DMS153 (cell line): ENCODE measurements at regions not wholly inside any gene's neighbourhood (a gene's known extent, or its start where the extent isn't known, plus 50 kb on each side); places are given as distances from the start of the nearest gene placed in this dataset.

ENCODE experiments used
- DNase-seq: peaks from one replicate; lab custom pipeline; 2025; lab: John Stamatoyannopoulos, UW

DNA sequence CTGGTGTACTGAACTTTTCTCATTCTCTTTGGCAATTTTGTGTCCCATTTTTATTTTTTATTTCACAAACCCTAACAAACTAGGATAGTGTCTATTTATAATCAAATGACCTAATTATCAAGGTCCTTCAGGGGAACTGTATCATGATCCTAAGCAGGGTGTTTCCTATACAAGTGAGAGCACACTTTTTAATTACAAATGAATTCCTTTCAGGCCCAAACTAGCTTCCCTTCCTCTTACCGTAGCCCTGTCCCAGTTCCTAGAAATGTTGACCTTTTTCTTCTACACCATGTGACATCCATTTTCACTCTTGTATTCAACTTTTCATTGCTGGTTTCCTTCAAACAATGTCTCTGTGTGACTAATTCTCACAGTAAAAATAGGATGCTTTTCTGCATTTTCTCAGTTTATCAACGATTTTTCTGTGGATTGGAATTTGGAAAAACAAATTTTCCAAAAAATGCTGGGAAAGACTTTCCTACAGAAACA, 411.4 kb downstream of the CCDC91 start:
- DNase-seq, result no peak

DNA sequence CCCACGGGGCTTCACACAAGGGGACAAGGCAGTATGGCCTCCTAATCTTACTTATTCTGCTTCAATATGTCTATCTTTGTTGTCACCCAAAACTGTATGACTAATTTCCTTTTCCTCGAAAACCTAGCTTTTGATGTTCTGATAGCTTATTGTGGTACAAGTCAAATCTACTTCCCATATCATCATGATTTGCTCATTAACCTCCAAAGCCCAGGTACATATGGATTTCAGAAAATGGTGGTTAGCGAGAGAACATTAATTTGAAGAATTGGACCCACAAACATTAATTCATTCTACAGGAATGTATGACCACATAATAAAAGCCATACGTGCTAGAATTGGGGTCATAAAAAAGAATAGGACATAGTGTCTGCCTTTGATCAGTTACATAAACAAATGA, 412.5 kb downstream of the CCDC91 start:
- DNase-seq, result no peak

DNA sequence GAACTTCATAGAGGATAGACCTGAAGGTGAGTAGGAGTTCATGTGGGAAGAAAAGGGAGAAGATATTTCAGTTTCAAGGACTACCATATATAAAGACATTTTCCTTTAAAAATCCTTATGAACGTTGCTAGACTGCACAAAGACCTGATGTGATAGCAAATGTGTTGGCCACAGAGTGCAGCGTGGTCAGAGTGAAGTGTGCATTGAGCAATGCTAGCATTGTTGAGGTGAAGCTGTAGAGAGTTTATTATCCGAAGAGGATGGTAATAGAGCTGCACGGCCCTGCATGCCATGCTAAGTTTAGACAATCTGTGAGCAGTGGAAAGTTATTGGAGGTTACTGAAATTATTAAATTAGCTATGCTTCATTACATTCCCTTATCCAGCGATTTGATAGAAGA, 413.0 kb downstream of the CCDC91 start:
- no peak for DNase-seq

DNA sequence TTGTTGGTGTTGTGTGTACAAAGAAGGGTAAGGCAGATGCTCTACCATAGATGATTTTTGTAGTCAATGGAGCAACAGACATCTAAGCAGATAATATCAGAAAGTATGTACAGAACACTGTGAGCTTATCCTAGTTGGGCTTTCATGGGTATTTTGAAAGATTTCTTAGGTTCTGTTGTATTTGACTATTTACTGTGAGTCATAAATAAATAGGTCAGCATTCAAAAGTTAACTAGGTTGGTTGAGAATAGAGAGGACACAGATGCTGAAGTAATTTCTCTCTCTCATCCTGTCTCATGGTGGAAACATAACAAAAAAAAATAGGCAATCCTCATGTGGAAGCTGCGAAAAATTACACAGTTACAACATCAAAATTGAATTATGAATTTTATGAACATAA, 413.5 kb downstream of the CCDC91 start:
- DNase-seq, result no peak

DNA sequence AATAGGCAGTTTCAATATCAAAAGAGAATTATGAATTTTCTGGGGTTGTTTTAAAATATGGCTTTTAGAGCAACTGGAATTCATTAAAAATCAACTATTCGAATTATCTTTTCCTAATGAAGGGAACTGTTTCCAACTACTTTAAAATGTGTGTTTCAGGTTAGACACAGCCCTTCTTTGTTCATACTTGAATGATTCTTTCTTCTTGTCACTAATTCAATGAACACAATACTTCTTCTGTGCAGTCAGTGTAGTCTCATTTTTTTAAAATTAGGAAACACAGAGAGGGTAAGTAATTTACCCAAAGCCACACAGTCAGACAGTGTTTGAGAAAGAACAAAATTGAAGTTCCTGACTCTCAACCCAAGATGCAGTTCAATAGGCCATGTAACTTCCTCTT, 414.0 kb downstream of the CCDC91 start:
- no peak for DNase-seq

DNA sequence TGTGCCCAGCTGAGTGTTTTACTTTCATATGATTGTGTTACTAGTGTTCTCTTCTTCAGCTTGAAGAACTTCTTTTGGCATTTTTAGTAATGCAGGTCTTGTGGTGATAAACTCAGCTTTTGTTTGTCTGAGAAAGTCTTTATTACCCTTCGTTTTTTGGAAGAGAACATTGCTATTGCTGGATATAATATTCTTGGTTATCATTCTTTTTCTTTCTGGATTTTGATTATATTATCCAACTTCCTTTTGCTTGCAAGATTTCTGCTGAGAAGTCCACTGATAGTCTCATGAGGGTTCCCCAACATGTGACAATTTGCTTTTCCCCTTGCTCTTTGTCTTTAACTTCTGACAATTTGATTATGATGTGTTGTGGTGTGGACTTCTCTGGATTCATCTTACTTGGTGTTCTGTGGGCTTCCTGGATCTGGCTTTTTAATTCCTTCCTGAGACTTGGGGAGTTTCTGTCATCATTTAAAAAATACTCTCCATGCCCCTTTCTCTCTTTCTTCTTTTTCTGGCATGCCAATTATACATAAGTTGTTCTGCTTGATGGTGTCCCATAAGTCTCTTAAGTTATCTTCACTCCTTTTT, 416.8 kb downstream of the CCDC91 start:
- DNase-seq, result no peak

DNA sequence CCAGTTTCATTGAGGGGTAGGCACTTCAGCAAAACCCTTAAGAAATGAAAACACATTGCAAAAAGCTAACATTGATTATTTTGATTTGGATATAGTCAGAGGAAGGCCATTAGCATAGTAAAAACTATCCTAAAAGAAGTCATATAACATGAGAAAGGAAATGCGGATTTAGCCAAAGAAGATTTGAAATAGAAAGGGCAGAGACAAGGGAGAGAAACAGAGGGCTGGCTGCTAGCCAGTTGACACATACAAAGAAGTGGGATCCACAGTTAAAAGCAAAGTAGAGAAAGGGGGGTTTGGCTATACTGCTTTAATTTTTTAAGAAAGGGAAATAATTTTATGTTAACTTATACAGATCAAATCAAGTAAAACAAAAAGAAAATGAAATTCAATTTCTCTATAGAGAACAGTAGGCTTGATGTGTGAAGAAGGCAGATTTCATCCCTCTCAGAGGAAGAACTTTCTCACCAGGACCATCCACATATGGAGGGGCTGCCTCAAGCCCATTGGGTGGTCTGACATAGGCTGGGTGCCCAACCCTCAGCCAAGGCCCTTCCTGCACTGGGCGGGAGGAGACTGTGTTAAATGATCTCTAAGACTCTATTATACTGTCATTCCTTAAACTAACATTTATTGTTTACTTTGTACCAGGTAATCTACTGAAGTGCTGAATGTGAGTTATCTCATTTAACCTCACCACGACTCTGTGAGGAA, 420.3 kb downstream of the CCDC91 start:
- no peak for DNase-seq

DNA sequence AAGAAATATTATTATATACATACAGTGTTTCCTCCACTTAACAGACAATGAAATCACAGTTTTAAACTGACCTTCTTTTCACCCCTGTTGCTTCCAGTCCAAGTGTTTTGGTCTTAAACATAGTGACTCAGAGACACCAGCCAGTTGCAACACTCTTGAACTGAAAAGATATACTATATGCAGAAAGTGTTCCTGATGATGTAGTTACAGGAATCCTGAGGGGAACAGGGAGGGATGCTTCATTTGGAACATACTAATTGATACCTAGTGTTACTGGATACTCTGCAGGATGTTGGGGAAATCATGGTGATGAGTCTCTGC, 420.8 kb downstream of the CCDC91 start:
- no peak for DNase-seq

DNA sequence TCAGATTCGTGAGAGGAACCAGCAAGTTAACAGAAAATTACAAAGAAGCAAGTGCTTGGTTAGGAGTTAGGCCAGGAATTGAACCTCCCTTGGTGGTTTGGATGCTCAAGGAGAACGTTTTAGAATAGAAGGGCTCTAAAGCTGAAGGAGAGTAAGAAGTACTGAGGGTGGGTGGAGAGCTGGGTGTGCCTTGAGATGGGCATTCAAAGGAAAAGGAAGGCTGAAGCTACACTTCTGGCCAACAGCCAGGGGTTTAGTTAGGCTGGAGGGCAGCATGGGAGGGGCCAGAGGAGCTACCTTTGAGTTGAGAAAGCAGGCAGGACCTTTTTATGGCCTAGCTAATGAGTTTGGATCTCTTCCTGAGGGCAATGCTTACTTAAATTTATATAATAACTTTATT, 421.2 kb downstream of the CCDC91 start:
- DNase-seq, result no peak

DNA sequence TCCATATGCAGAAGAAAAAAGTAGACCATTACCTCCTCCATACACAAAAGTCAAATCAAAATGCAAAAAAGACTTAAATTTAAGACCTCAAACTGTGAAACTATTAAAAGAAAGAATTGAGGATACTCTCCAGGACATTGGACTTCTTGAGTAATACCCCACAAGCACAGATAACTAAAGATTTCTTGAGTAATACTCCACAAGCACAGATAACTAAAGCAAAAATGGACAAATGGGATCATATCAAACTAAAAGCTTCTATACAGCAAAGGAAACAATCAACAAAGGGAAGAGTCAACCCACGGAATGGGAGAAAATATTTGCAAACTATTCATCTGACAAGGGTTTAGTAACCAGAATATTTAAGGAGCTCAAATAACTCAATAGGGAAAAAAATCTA, 427.9 kb downstream of the CCDC91 start:
- no peak for DNase-seq

DNA sequence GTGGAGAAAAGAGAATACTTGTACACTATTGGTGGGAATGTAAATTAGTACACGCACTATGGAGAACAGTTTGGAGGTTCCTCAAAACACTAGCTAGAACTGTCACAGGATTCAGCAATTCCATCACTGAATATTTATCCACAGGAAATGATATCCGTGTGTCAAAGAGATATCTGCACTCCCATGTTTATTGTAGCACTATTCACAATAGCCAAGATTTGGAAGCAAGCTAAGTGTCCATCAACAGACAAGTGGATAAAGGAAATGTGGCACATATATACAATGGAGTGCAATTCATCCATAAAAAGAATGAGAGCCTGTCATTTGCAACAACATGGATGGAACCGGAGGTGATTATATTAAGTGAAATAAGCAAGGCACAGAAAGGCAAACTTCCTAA, 428.5 kb downstream of the CCDC91 start:
- no peak for DNase-seq

DNA sequence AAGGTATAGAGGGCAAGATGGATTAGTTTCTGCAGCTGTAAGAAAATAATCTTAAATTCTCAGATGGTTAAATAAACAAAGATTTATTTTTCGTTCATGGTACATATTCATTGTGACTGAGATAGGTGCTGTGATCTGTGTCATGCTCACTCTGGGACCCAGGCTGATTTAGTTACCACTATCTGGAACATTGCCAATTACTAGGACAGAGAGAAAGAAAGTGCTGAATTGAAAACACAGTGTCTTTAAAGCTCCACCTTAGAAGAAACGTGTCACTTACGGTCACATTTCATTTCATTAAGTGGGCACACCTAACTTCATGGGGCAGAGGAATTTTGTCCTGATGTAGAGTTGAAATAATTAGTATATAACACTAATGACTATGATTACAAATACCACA, 430.0 kb downstream of the CCDC91 start:
- DNase-seq, result no peak

DNA sequence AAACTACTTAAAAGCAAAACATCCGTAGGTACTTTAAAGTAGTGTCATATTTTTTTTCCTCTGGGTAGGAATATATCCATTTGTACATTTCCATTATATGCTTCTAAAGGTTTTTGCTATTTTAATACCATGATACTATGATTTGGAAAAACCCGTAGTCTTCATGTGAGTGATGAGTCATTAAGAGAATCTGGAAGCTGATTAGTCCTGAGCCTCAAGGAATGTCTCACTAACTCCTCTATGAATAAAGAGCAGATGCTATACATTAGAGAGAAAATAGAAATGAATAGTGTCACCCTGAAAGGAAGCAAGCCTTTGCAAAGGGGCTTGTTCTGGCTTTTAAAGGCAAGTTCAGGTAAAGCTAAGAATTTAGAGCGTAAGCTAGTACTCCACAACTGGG, 432.1 kb downstream of the CCDC91 start:
- no peak for DNase-seq

DNA sequence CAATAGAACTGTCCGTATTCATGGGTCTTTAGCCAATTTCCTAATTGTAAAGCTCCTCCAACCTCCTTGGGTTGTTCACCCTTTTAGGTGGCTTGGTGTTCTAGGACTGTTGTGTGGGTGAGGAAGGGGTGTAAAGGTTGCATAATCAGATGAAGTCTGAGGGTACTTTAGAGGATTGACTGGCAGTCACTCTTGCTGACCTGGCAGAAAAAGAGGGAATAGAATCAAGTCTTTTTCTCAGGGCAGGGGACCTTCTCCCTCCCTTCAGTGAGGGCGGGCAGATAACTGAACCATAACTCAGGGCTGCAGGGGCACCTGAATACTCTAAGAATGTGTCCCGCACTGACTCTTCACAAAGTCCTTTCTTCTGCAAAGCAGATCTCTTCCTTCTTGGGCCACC, 436.2 kb downstream of the CCDC91 start:
- DNase-seq, result no peak

DNA sequence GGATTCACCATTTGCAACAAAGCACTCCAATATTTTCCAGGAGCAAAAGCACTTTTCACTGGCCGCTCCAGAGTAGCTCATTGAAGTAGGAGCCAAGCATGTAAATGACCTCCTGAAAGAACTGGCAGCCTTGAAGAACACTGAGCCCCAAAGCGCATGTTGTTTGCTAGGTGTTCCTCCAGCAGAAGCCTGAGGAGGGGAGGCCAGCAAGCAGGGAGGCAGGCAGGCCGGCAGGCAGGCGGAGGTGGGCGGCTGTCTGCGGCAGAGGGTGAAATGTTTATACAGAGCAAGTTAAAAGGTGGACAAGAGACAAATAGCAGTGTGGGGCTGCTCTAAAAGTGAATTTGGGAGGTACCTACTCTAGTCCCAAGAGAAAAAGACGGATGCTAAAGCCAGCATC, 439.4 kb downstream of the CCDC91 start:
- no peak for DNase-seq

DNA sequence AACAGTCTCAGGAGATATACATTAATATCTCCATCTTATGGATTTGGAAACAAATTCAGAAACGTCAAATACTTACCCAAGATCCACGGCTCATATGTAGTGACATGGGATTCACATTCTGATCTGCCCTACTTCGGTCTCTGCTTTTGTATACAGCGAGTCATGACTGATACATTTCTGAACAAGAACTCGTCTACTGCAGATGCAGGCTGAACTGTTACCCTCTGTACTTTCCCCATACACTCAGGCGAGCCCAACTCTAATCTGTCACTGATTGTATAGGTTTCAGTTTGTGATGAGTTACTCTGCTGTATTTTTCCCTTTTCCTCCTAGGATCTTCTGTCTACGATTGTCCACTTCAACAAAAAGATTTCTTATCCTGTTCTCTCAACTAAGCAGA, 441.6 kb downstream of the CCDC91 start:
- no peak for DNase-seq

DNA sequence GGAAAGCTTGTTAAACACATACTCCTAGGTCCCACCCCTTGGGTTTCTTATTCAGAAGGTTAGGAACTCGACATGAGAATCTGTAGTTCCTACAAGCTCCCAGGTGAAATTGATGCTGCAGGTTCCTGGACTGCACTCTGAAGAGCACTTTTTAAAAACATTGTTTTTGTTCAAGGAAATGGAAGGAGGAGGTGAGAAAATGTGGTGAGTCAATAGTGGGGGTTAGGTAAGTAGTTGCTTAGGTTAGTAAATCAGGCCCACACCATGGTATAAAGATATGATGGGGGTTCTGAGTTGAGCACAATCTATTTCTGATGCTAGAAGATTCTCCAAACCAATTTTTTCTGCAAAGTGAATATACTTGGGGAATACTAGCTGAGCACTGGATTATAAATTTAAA, 450.3 kb downstream of the CCDC91 start:
- DNase-seq, result no peak

DNA sequence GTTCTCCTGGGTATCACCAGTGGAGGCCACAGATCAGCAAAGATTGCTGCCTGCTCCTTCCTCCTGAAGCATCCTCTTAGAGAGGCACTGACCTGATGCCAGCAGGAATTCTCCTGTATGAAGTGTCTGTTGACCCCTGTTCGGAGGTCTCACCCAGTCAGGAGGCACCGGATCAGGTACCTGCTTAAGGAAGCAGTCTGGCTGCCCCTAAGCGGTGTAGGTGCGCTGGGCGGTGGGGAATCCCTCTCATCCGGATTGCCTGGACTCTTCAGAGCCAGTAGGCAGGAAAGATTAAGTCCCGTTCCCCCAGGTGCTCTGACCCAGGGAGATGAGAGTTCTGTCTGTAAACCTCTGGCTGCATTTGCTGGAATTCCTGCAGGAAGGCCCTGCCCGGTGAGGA, 455.2 kb downstream of the CCDC91 start:
- no peak for DNase-seq

DNA sequence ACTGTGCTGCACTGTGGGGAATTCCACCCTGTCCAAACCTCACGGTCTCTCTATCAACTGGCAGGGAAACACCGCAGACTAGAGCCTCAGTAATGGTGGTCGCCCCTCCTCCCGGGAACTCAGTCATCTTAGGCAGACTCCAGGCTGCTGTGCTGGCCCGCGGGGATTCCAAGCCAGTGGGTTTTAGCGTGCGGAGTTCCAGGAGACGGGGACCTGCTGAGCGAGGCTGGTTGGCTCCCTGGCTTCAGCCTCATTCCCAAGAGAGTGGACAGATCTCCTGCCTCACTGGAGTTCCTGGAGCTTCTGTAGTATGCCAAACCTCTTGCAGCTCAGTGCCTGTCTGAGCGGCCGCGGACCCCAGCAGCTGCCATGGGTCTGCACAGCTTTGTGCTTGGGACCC, 455.6 kb downstream of the CCDC91 start:
- DNase-seq, result no peak

DNA sequence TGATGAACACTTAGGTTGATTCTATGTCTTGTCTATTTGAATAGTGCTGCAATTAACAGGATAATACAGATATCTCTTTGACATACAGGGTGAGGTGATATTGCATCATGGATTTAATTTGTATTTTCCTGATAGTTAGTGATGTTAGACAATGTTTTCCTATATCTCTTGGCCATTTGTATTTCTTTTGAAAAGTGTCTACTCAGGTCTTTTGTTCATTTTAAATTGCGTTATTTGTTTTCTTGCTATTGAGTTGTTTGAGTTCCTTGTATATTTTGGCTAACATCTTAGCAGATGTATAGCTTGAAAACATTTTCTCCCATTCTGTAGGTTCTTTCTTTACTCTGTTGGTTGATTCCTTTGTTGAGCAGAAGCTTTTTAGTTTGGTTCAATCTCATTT, 460.6 kb downstream of the CCDC91 start:
- no peak for DNase-seq

DNA sequence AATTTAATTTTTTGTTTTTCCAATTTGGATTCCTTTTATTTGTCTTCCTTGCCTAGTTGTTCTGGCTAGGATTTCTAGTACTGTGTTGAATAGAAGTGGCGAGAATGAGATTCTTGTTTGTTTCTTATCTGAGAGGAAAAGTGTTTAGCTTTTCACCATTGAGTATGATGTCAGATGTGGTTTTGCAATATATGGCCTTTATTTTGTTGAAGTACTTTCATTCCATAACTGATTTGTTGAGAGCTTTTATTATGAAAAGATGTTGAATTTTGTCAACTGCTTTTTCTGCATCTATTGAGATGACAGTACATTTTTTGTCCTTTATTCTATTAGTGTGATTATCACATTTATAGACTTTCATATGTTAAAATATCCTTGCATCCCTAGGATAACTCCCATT, 462.0 kb downstream of the CCDC91 start:
- no peak for DNase-seq

DNA sequence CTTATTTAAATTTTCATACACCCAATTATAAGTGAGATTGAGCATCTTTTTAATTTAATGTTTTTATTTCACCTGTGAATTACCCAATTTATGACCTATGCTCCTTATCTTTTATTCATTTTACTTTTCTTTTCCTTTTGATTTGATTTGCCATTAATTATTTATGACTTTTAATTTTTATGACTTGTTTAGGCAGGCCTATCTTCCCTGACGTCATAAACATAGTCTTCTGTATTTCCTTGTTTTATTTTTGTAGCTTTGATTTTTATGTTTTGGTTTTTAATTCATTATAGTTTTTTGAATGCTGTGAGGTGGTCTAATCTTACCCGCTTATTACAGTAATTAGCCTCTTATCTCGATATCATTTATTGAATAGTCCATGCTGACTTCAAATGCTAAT, 467.1 kb upstream of the FAR2 start:
- no peak for DNase-seq

DNA sequence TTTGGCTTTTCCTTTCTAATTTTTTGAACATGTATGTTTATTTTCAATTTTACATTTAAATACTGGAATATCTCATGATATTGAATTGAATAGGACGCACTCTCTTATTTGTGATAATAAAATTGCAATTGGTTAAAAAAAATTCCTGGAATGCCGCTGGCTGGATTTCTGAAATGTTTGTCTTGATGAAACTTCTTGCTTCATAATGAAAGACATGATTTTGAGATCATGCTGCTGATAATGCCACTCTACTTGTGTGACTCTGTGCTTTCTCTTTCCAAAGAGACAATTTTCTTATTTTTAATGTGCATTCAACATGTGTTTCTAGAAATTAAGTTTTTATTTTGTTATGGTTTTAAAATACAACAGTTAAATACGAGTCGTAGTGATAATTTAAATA, 465.7 kb upstream of the FAR2 start:
- DNase-seq, result no peak

DNA sequence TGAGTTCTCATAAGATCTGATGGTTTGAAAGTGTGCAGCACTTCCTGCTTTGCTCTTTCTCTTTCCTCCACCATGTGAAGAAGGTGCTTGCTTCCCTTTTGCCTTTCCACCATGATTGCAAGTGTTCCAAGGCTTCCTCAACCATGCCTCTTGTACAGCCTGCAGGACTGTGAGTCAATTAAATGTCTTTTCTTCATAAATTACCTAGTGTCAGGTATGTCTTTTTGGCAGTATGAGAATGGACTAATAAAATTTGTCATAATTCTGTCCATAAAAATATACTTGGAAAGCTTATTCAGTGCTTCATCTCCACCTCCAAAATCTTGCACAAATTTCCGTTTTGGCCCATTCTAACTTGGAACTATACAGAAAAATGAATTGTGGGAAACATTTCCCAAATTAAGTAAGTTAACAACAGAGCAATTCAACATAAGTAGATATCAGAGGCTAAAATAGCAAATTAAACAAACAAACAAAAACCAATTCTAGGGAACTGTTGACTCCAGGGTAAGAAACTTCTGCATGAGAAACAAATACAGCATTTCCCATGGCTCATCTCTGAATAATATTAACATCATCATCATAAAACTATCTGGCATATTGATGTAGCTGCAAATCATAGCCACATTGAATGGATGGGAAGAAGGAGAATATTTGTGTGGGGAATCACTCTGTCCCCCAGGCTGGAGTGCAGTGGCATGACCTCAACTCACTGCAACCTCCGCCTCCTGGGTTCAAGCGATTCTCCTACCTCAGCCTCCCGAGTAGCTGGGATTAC, 459.5 kb upstream of the FAR2 start:
- DNase-seq, result no peak
